ENCODE measurements at regions not wholly inside any gene's neighbourhood (a gene's known extent, or its start where the extent isn't known, plus 50 kb on each side); places are given as distances from the start of the nearest gene placed in this dataset.

DNA sequence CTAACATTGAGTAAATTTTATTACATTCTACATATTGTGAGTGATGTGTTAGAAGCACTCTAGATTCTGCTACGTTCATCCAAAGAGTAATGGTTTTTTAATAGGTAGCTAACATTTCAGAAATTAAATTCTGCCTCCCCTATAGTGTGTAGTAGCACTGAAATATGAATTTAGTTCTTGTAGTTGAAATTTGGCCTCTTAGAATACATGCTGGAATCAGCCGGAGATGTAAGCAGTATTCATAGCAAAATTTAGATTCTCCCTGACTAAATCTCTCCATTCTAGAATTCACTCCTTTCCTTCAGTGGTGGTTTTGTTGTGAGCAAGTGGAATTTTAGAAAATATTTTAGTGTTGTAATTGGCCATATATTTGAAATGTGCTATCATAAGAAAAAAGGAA, 799.9 kb upstream of the CDH10 start:
- ChIA-PET POLR2A (no interaction called here), CTCF (no interaction called here)
- Mint-ChIP-seq H3K27ac (peak overlapping the region; percentile 99), H3K4me1 (peaks cover 27% of the 10 kb centered on the region), H3K36me3 (peaks cover 48% of the 10 kb centered on the region), H3K4me3 (peak overlapping the region; percentile 98), H3K27me3 (ENCODE audit: low read depth) (no peaks in the 10 kb centered on the region), H3K9me3 (no peaks in the 10 kb centered on the region)
- TF ChIP-seq NFATC4 (CRISPR knock-in tag; IDR thresholded peaks at IDR 0.05) = peak; percentile 83
- no peak for TF ChIP-seq CTCF (IDR thresholded peaks at IDR 0.05)
- TF ChIP-seq SMAD4 (CRISPR knock-in tag; IDR thresholded peaks at IDR 0.05) = no peak
- 0 out of 2 replicates have a peak, but pooled peaks have one; percentile 36 for TF ChIP-seq ZNF416 (CRISPR knock-in tag; IDR thresholded peaks at IDR 0.05)
- TF ChIP-seq MAX (CRISPR knock-in tag; IDR thresholded peaks at IDR 0.05) = no peak
- TF ChIP-seq PRRX2 (CRISPR knock-in tag; IDR thresholded peaks at IDR 0.05) = 0 out of 2 replicates have a peak, but pooled peaks have one; percentile 39
- TF ChIP-seq, protein P1, sequence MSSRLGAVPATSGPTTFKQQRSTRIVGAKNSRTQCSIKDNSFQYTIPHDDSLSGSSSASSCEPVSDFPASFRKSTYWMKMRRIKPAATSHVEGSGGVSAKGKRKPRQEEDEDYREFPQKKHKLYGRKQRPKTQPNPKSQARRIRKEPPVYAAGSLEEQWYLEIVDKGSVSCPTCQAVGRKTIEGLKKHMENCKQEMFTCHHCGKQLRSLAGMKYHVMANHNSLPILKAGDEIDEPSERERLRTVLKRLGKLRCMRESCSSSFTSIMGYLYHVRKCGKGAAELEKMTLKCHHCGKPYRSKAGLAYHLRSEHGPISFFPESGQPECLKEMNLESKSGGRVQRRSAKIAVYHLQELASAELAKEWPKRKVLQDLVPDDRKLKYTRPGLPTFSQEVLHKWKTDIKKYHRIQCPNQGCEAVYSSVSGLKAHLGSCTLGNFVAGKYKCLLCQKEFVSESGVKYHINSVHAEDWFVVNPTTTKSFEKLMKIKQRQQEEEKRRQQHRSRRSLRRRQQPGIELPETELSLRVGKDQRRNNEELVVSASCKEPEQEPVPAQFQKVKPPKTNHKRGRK (CRISPR knock-in tag; IDR thresholded peaks at IDR 0.05; ENCODE audit: borderline replicate concordance) = no peak
- TF ChIP-seq, protein P2, sequence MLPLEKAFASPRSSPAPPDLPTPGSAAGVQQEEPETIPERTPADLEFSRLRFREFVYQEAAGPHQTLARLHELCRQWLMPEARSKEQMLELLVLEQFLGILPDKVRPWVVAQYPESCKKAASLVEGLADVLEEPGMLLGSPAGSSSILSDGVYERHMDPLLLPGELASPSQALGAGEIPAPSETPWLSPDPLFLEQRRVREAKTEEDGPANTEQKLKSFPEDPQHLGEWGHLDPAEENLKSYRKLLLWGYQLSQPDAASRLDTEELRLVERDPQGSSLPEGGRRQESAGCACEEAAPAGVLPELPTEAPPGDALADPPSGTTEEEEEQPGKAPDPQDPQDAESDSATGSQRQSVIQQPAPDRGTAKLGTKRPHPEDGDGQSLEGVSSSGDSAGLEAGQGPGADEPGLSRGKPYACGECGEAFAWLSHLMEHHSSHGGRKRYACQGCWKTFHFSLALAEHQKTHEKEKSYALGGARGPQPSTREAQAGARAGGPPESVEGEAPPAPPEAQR (CRISPR knock-in tag; IDR thresholded peaks at IDR 0.05) = no peak
- ATAC-seq (no peak), DNase-seq (ENCODE audit: low spot score) (no peak)

DNA sequence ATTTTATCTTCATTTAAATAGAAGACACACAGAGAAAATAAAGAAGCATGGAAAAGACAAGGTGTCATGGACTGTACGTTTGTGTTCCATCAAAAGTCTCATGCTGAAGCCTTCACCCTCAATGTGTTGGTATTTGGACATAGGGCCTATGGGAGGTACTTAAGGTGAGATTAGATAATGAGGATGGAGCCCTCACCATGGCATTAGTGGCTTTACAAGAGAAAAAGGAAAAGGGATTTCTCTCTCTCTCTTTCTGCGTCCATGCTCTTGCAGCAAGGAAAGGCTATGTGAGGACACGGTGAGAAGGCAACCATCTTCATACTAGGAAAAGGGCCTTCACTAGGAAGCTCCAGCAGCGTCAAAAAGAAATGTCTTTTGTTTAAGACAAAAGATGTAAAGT, 797.0 kb upstream of the CDH10 start:
- no peaks in the 10 kb centered on the region for H3K27me3 Mint-ChIP-seq (ENCODE audit: low read depth)
- H3K36me3 Mint-ChIP-seq = peaks cover 74% of the 10 kb centered on the region
- ChIA-PET POLR2A (no interaction called here), CTCF (no interaction called here)
- peak overlapping the region; percentile 94 for H3K27ac Mint-ChIP-seq
- no peak for TF ChIP-seq CBFB (CRISPR knock-in tag; IDR thresholded peaks at IDR 0.05; ENCODE audit: low read depth)
- TF ChIP-seq EMX1 (CRISPR knock-in tag; IDR thresholded peaks at IDR 0.05) = 0 out of 2 replicates have a peak, but pooled peaks have one; percentile 29
- TF ChIP-seq SMAD4 (CRISPR knock-in tag; IDR thresholded peaks at IDR 0.05) = no peak
- no peak for TF ChIP-seq TEAD4 (CRISPR knock-in tag; IDR thresholded peaks at IDR 0.05)
- TF ChIP-seq, protein P3, sequence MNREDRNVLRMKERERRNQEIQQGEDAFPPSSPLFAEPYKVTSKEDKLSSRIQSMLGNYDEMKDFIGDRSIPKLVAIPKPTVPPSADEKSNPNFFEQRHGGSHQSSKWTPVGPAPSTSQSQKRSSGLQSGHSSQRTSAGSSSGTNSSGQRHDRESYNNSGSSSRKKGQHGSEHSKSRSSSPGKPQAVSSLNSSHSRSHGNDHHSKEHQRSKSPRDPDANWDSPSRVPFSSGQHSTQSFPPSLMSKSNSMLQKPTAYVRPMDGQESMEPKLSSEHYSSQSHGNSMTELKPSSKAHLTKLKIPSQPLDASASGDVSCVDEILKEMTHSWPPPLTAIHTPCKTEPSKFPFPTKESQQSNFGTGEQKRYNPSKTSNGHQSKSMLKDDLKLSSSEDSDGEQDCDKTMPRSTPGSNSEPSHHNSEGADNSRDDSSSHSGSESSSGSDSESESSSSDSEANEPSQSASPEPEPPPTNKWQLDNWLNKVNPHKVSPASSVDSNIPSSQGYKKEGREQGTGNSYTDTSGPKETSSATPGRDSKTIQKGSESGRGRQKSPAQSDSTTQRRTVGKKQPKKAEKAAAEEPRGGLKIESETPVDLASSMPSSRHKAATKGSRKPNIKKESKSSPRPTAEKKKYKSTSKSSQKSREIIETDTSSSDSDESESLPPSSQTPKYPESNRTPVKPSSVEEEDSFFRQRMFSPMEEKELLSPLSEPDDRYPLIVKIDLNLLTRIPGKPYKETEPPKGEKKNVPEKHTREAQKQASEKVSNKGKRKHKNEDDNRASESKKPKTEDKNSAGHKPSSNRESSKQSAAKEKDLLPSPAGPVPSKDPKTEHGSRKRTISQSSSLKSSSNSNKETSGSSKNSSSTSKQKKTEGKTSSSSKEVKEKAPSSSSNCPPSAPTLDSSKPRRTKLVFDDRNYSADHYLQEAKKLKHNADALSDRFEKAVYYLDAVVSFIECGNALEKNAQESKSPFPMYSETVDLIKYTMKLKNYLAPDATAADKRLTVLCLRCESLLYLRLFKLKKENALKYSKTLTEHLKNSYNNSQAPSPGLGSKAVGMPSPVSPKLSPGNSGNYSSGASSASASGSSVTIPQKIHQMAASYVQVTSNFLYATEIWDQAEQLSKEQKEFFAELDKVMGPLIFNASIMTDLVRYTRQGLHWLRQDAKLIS (CRISPR knock-in tag; IDR thresholded peaks at IDR 0.05; ENCODE audit: borderline replicate concordance) = peak; percentile 82; the same call in 1 of the 2 replicates
- DNase-seq (ENCODE audit: low spot score) (no peak), ATAC-seq (peak; percentile 13)
- peaks cover 31% of the 10 kb centered on the region for H3K4me1 Mint-ChIP-seq
- H3K9me3 Mint-ChIP-seq = no peaks in the 10 kb centered on the region
- peak overlapping the region; percentile 98 for H3K4me3 Mint-ChIP-seq

- ChIA-PET POLR2A (interaction anchor here (0.5 kb wide), 1 partner anchor 375 kb away, joined by 4 read pairs; no protein-coding TSS in a partner anchor), CTCF (no interaction called here)
- DNase-seq (ENCODE audit: low spot score) (no peak), ATAC-seq (peak; percentile 45)
- Mint-ChIP-seq H3K36me3 (peaks cover 82% of the 10 kb centered on the region), H3K27ac (no peak overlapping the region), H3K9me3 (no peaks in the 10 kb centered on the region), H3K27me3 (ENCODE audit: low read depth) (no peaks in the 10 kb centered on the region), H3K4me3 (peak overlapping the region; percentile 79), H3K4me1 (peaks cover 50% of the 10 kb centered on the region)
- TF ChIP-seq, protein P4, sequence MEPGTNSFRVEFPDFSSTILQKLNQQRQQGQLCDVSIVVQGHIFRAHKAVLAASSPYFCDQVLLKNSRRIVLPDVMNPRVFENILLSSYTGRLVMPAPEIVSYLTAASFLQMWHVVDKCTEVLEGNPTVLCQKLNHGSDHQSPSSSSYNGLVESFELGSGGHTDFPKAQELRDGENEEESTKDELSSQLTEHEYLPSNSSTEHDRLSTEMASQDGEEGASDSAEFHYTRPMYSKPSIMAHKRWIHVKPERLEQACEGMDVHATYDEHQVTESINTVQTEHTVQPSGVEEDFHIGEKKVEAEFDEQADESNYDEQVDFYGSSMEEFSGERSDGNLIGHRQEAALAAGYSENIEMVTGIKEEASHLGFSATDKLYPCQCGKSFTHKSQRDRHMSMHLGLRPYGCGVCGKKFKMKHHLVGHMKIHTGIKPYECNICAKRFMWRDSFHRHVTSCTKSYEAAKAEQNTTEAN (CRISPR knock-in tag; IDR thresholded peaks at IDR 0.05) = no peak
- TF ChIP-seq, protein P5, sequence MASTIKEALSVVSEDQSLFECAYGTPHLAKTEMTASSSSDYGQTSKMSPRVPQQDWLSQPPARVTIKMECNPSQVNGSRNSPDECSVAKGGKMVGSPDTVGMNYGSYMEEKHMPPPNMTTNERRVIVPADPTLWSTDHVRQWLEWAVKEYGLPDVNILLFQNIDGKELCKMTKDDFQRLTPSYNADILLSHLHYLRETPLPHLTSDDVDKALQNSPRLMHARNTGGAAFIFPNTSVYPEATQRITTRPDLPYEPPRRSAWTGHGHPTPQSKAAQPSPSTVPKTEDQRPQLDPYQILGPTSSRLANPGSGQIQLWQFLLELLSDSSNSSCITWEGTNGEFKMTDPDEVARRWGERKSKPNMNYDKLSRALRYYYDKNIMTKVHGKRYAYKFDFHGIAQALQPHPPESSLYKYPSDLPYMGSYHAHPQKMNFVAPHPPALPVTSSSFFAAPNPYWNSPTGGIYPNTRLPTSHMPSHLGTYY (CRISPR knock-in tag; IDR thresholded peaks at IDR 0.05) = peak; percentile 6; the same call in 1 of the 2 replicates
- TF ChIP-seq EMX1 (CRISPR knock-in tag; IDR thresholded peaks at IDR 0.05) (no peak), ZNF232 (CRISPR knock-in tag; IDR thresholded peaks at IDR 0.05) (0 out of 2 replicates have a peak, but pooled peaks have one; percentile 38), PRRX2 (CRISPR knock-in tag; IDR thresholded peaks at IDR 0.05) (0 out of 2 replicates have a peak, but pooled peaks have one; percentile 69), NFATC4 (CRISPR knock-in tag; IDR thresholded peaks at IDR 0.05) (peak; percentile 85; the same call in 1 of the 2 replicates), AR (CRISPR knock-in tag; IDR thresholded peaks at IDR 0.05) (peak; percentile 89; the same call in 1 of the 2 replicates), SMAD3 (CRISPR knock-in tag; IDR thresholded peaks at IDR 0.05; ENCODE audit: borderline replicate concordance) (no peak)
Observed at GRCh38 chr5:25439025-25439424, 794.2 kb upstream of the CDH10 start.

Measured in WTC11 (cell line).